Panc1 (cell line): ENCODE measurements at regions not wholly inside any gene's neighbourhood (a gene's known extent, or its start where the extent isn't known, plus 50 kb on each side); places are given as distances from the start of the nearest gene placed in this dataset.

ENCODE experiments used
- POLR2AphosphoS5 ChIP-seq: IDR thresholded peaks from 2 replicates; pipeline ENCODE4 v1.6.1; 2012; ENCODE audit warnings: mild to moderate bottlenecking, low read depth, low read length, moderate library complexity
- TCF7L2 ChIP-seq: IDR thresholded peaks from 2 replicates; pipeline ENCODE4 v1.6.1; 2011; ENCODE audit warnings: mild to moderate bottlenecking, low read depth, low read length, inconsistent platforms
- TF ChIP-seq, protein P1 (sequence below): fragments of 450-650 bp; IDR thresholded peaks from 2 replicates; pipeline ENCODE4 v1.5.1; 2017; ENCODE audit warnings: mild to moderate bottlenecking
- TF ChIP-seq, protein P2 (sequence below), 2 experiments: IDR thresholded peaks; 2 replicates each; pipeline ENCODE4 v1.6.1; 2011 to 2012; ENCODE audit warnings: low read depth in 2 of 2, control low read depth in 1 of 2, low read length in 1 of 2, mild to moderate bottlenecking in 1 of 2, moderate library complexity in 1 of 2; ENCODE audit not compliant: insufficient read depth in 1 of 2

DNA sequence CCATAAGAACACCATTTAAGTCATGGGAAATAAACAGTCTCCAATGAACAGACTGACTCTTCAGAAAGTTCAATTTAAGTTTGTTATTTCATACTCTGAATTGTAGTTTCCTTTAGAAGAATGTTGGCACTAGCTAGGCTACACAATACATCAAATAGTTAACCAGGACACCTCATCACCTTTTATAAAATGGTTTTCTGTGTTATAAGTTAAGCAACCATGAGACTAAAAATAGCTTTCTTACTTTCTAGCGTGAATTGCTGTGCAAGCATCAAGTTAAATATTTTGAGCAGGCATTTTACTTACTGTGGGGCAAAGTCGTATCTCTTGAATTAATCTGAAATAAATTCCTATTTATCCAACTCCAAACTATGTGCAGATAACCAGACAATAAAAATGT is 1092.6 kb upstream of the SLC39A10 start:
- TF ChIP-seq, protein P1, sequence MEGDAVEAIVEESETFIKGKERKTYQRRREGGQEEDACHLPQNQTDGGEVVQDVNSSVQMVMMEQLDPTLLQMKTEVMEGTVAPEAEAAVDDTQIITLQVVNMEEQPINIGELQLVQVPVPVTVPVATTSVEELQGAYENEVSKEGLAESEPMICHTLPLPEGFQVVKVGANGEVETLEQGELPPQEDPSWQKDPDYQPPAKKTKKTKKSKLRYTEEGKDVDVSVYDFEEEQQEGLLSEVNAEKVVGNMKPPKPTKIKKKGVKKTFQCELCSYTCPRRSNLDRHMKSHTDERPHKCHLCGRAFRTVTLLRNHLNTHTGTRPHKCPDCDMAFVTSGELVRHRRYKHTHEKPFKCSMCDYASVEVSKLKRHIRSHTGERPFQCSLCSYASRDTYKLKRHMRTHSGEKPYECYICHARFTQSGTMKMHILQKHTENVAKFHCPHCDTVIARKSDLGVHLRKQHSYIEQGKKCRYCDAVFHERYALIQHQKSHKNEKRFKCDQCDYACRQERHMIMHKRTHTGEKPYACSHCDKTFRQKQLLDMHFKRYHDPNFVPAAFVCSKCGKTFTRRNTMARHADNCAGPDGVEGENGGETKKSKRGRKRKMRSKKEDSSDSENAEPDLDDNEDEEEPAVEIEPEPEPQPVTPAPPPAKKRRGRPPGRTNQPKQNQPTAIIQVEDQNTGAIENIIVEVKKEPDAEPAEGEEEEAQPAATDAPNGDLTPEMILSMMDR = no peak
- no peak for TF ChIP-seq TCF7L2
- TF ChIP-seq POLR2AphosphoS5 = no peak
- TF ChIP-seq, protein P2, sequence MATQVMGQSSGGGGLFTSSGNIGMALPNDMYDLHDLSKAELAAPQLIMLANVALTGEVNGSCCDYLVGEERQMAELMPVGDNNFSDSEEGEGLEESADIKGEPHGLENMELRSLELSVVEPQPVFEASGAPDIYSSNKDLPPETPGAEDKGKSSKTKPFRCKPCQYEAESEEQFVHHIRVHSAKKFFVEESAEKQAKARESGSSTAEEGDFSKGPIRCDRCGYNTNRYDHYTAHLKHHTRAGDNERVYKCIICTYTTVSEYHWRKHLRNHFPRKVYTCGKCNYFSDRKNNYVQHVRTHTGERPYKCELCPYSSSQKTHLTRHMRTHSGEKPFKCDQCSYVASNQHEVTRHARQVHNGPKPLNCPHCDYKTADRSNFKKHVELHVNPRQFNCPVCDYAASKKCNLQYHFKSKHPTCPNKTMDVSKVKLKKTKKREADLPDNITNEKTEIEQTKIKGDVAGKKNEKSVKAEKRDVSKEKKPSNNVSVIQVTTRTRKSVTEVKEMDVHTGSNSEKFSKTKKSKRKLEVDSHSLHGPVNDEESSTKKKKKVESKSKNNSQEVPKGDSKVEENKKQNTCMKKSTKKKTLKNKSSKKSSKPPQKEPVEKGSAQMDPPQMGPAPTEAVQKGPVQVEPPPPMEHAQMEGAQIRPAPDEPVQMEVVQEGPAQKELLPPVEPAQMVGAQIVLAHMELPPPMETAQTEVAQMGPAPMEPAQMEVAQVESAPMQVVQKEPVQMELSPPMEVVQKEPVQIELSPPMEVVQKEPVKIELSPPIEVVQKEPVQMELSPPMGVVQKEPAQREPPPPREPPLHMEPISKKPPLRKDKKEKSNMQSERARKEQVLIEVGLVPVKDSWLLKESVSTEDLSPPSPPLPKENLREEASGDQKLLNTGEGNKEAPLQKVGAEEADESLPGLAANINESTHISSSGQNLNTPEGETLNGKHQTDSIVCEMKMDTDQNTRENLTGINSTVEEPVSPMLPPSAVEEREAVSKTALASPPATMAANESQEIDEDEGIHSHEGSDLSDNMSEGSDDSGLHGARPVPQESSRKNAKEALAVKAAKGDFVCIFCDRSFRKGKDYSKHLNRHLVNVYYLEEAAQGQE (IDR thresholded peaks at IDR 0.05; ENCODE audit: insufficient read depth in 1 of 2, low read depth in 2 of 2, low read length in 1 of 2) = no peak
